ENCODE measurements at regions not wholly inside any gene's neighbourhood (a gene's known extent, or its start where the extent isn't known, plus 50 kb on each side); places are given as distances from the start of the nearest gene placed in this dataset.

- TF ChIP-seq CTCF (IDR thresholded peaks at IDR 0.05; ENCODE audit: low read depth, low read length, missing input control): no peak
- no peak for TF ChIP-seq RAD21 (IDR thresholded peaks at IDR 0.05)
- no peak for TF ChIP-seq ATF3 (IDR thresholded peaks at IDR 0.05)
- TF ChIP-seq GABPA (IDR thresholded peaks at IDR 0.05 in 1 of 2, conservative IDR thresholded peaks at IDR 0.05 in 1 of 2): no peak
- no peak for TF ChIP-seq MAX (IDR thresholded peaks at IDR 0.05)
- no peak for TF ChIP-seq YY1 (IDR thresholded peaks at IDR 0.05)
- TF ChIP-seq FOXA1 (IDR thresholded peaks at IDR 0.05): no peak
- no peak for TF ChIP-seq EGR1 (IDR thresholded peaks at IDR 0.05; ENCODE audit: low read depth in 2 of 2)
Observed at GRCh38 chr12:18818579-18819268, 80.8 kb downstream of the CAPZA3 start.

Data from liver (tissue), 3 donors.